Activated B cell treated with CpG ODN at 0.5 μM for 24 hours (primary cell): ENCODE measurements at regions not wholly inside any gene's neighbourhood (a gene's known extent, or its start where the extent isn't known, plus 50 kb on each side); places are given as distances from the start of the nearest gene placed in this dataset.

Source experiments
- ATAC-seq: fragments of 200-7000 bp; cut with Tn5 transposase; one replicate; pipeline ENCODE4 v1.10.0; 2021; ENCODE audit warnings: low read depth, mild to moderate bottlenecking, moderate library complexity
- CTCF ChIA-PET: fragments of 350-600 bp; sonication (Branson Sonifier 250); formaldehyde crosslinking; loops from one replicate; lab custom pipeline; 2021; ENCODE audit warnings: antibody characterized with exemption; lab: Charles Lee
- POLR2A ChIA-PET: fragments of 350-600 bp; sonication (Branson Sonifier 250); formaldehyde crosslinking; loops from one replicate; lab custom pipeline; 2021; ENCODE audit warnings: antibody characterized with exemption; lab: Charles Lee
- DNase-seq: peaks from one replicate; pipeline ENCODE4 v3.0.0; 2022
- H3K27ac Mint-ChIP-seq: one replicate; pipeline ENCODE4 v1.8.0; 2020; ENCODE audit warnings: mixed read lengths
- H3K27me3 Mint-ChIP-seq: one replicate; pipeline ENCODE4 v1.8.0; 2021; ENCODE audit warnings: mixed read lengths
- H3K36me3 Mint-ChIP-seq: one replicate; pipeline ENCODE4 v1.8.0; 2021; ENCODE audit warnings: low read depth, mixed read lengths
- H3K4me1 Mint-ChIP-seq: one replicate; pipeline ENCODE4 v1.8.0; 2021; ENCODE audit warnings: mixed read lengths
- H3K4me3 Mint-ChIP-seq: one replicate; pipeline ENCODE4 v1.8.0; 2020; ENCODE audit warnings: mild to moderate bottlenecking, mixed read lengths
- H3K9me3 Mint-ChIP-seq: one replicate; pipeline ENCODE4 v1.8.0; 2020; ENCODE audit warnings: mixed read lengths
- CTCF ChIP-seq: fragments of 200-600 bp; IDR thresholded peaks from one replicate; pipeline ENCODE4 v1.8.0; 2022; ENCODE audit warnings: antibody characterized with exemption, mild to moderate bottlenecking
- intact Hi-C: fragments of 100-400 bp; cut with micrococcal nuclease; formaldehyde crosslinking; loops from one replicate; pipeline ENCODE4 v1.15.1; 2024

GRCh38 chr5:164748861-164749260, 1243.4 kb downstream of the MAT2B start:
- Mint-ChIP-seq H3K4me1 (no peaks in the 10 kb centered on the region), H3K9me3 (no peaks in the 10 kb centered on the region), H3K36me3 (no peaks in the 10 kb centered on the region), H3K4me3 (no peak overlapping the region), H3K27me3 (no peaks in the 10 kb centered on the region), H3K27ac (no peak overlapping the region)
- TF ChIP-seq CTCF: no peak
- no peak for ATAC-seq
- intact Hi-C loops: no loop called here
- ChIA-PET CTCF (no interaction called here), POLR2A (no interaction called here)
- DNase-seq: no peak

GRCh38 chr5:164753434-164753833, 1248.0 kb downstream of the MAT2B start:
- Mint-ChIP-seq H3K27ac (no peak overlapping the region), H3K36me3 (no peaks in the 10 kb centered on the region), H3K4me3 (no peak overlapping the region), H3K4me1 (no peaks in the 10 kb centered on the region), H3K9me3 (no peaks in the 10 kb centered on the region), H3K27me3 (no peaks in the 10 kb centered on the region)
- TF ChIP-seq CTCF: no peak
- POLR2A ChIA-PET: no interaction called here
- DNase-seq: no peak
- CTCF ChIA-PET: no interaction called here
- intact Hi-C loops: no loop called here
- no peak for ATAC-seq

GRCh38 chr5:164763206-164763605, 1257.8 kb downstream of the MAT2B start:
- Mint-ChIP-seq H3K27me3 (no peaks in the 10 kb centered on the region), H3K4me1 (no peaks in the 10 kb centered on the region), H3K9me3 (peaks cover 4% of the 10 kb centered on the region), H3K36me3 (no peaks in the 10 kb centered on the region), H3K27ac (no peak overlapping the region), H3K4me3 (no peak overlapping the region)
- ChIA-PET POLR2A (no interaction called here), CTCF (no interaction called here)
- intact Hi-C loops: no loop called here
- no peak for DNase-seq
- no peak for ATAC-seq
- TF ChIP-seq CTCF: no peak

- H3K4me3 Mint-ChIP-seq: no peak overlapping the region
- ChIA-PET CTCF (no interaction called here), POLR2A (no interaction called here)
- no peaks in the 10 kb centered on the region for H3K9me3 Mint-ChIP-seq
- no peak overlapping the region for H3K27ac Mint-ChIP-seq
- ATAC-seq (no peak), DNase-seq (no peak)
- intact Hi-C loops: no loop called here
- no peak for TF ChIP-seq CTCF
- H3K36me3 Mint-ChIP-seq: no peaks in the 10 kb centered on the region
- H3K4me1 Mint-ChIP-seq: no peaks in the 10 kb centered on the region
- H3K27me3 Mint-ChIP-seq: no peaks in the 10 kb centered on the region
Measured at GRCh38 chr5:164772122-164772521, 1266.7 kb downstream of the MAT2B start.

- H3K4me1 Mint-ChIP-seq: peaks cover 2% of the 10 kb centered on the region
- ATAC-seq: no peak
- no peak overlapping the region for H3K27ac Mint-ChIP-seq
- no peaks in the 10 kb centered on the region for H3K27me3 Mint-ChIP-seq
- no peak overlapping the region for H3K4me3 Mint-ChIP-seq
- no peak for DNase-seq
- H3K9me3 Mint-ChIP-seq: no peaks in the 10 kb centered on the region
- intact Hi-C loops: no loop called here
- H3K36me3 Mint-ChIP-seq: no peaks in the 10 kb centered on the region
- CTCF ChIA-PET: no interaction called here
- POLR2A ChIA-PET: no interaction called here
- no peak for TF ChIP-seq CTCF
Measured at GRCh38 chr5:164784230-164784629, 1278.8 kb downstream of the MAT2B start.
